HG02642 (cell line): ENCODE measurements at regions not wholly inside any gene's neighbourhood (a gene's known extent, or its start where the extent isn't known, plus 50 kb on each side); places are given as distances from the start of the nearest gene placed in this dataset.

Experiments used
- ATAC-seq: cut with Tn5 transposase; IDR thresholded peaks from one replicate; pipeline ENCODE4 v1.9.1; 2021; ENCODE audit warnings: mild to moderate bottlenecking; ENCODE audit not compliant: unreplicated experiment, poor library complexity

- no peak for ATAC-seq
Measured at GRCh38 chr5:31137676-31138075, 55.8 kb upstream of the CDH6 start.

- ATAC-seq: no peak
Measured at GRCh38 chr5:31135542-31135941, 57.9 kb upstream of the CDH6 start.

- ATAC-seq: no peak
Measured at GRCh38 chr5:31133488-31133887, 60.0 kb upstream of the CDH6 start.

GRCh38 chr5:31131381-31131891 is 62.0 kb upstream of the CDH6 start:
- no peak for ATAC-seq

GRCh38 chr5:31130676-31131075 is 62.8 kb upstream of the CDH6 start:
- no peak for ATAC-seq

- ATAC-seq: no peak
Measured at GRCh38 chr5:31124651-31125305, 68.7 kb upstream of the CDH6 start.

- no peak for ATAC-seq
Measured at GRCh38 chr5:31124026-31124425, 69.5 kb upstream of the CDH6 start.

GRCh38 chr5:31122998-31123951 is 70.2 kb upstream of the CDH6 start:
- ATAC-seq: no peak

GRCh38 chr5:31121224-31121623 is 72.3 kb upstream of the CDH6 start:
- ATAC-seq: no peak

- ATAC-seq: no peak
Measured at GRCh38 chr5:31120642-31120948, 72.9 kb upstream of the CDH6 start.

- no peak for ATAC-seq
Measured at GRCh38 chr5:31119938-31120641, 73.4 kb upstream of the CDH6 start.

GRCh38 chr5:31116466-31117031 is 76.9 kb upstream of the CDH6 start:
- ATAC-seq: no peak

GRCh38 chr5:31114817-31115216 is 78.7 kb upstream of the CDH6 start:
- ATAC-seq: no peak

- ATAC-seq: no peak
Measured at GRCh38 chr5:31113666-31114350, 79.7 kb upstream of the CDH6 start.

GRCh38 chr5:31113101-31113500 is 80.4 kb upstream of the CDH6 start:
- ATAC-seq: no peak

GRCh38 chr5:31107091-31107518 is 86.4 kb upstream of the CDH6 start:
- no peak for ATAC-seq

GRCh38 chr5:31106691-31107090 is 86.8 kb upstream of the CDH6 start:
- ATAC-seq: no peak

- no peak for ATAC-seq
Measured at GRCh38 chr5:31106278-31106677, 87.2 kb upstream of the CDH6 start.

GRCh38 chr5:31104775-31105174 is 88.7 kb upstream of the CDH6 start:
- ATAC-seq: no peak

- ATAC-seq: no peak
Measured at GRCh38 chr5:31100781-31101310, 92.6 kb upstream of the CDH6 start.
